Keratinocyte (primary cell): ENCODE measurements at regions not wholly inside any gene's neighbourhood (a gene's known extent, or its start where the extent isn't known, plus 50 kb on each side); places are given as distances from the start of the nearest gene placed in this dataset.

Experiments
- DNase-seq: peaks from one replicate; pipeline ENCODE4 v3.0.0-alpha.2; 2011; ENCODE audit warnings: low read depth, missing footprints, low spot score
- FAIRE-seq: peaks from 2 replicates; lab custom pipeline; 2011; peaks lifted over from hg19 to GRCh38; lab: Jason Lieb, UNC
- H2AFZ ChIP-seq: 2 replicates; pipeline ENCODE4 v1.6.0; 2012; ENCODE audit warnings: low read length, control low read depth, inconsistent platforms; ENCODE audit not compliant: control insufficient read depth
- H3K27ac ChIP-seq: 2 replicates; pipeline ENCODE4 v1.5.1; 2011; ENCODE audit warnings: low read length; ENCODE audit not compliant: control insufficient read depth, insufficient read depth
- H3K27me3 ChIP-seq: 3 replicates; pipeline ENCODE4 v1.6.0; 2011; ENCODE audit warnings: low read length; ENCODE audit not compliant: control insufficient read depth, insufficient read depth; ENCODE audit errors: extremely low read depth
- H3K36me3 ChIP-seq, 2 experiments: 2 replicates in 1 of 2; 3 replicates in 1 of 2; pipeline ENCODE4 v1.5.1; 2011; ENCODE audit warnings: low read length in 2 of 2, mild to moderate bottlenecking in 1 of 2; ENCODE audit not compliant: control insufficient read depth in 2 of 2, insufficient read depth in 2 of 2; ENCODE audit errors: extremely low read depth in 1 of 2
- H3K4me1 ChIP-seq: 3 replicates; pipeline ENCODE4 v1.5.1; 2011; ENCODE audit warnings: low read length; ENCODE audit not compliant: control insufficient read depth, insufficient read depth; ENCODE audit errors: extremely low read depth
- H3K4me2 ChIP-seq: 3 replicates; pipeline ENCODE4 v1.6.0; 2011; ENCODE audit warnings: low read depth, low read length; ENCODE audit not compliant: control insufficient read depth, insufficient read depth; ENCODE audit errors: extremely low read depth
- H3K4me3 ChIP-seq, 3 experiments: fragments of 200-600 bp in 1 of 3; sonication (generic) in 1 of 3; 2 replicates in 2 of 3; 3 replicates in 1 of 3; pipeline ENCODE4 v1.5.1; 2011 to 2016; ENCODE audit warnings: low read length in 3 of 3, mild to moderate bottlenecking in 3 of 3, control low read depth in 2 of 3, inconsistent platforms in 1 of 3, low read depth in 1 of 3, mixed read lengths in 1 of 3, mixed run types in 1 of 3, moderate library complexity in 1 of 3; ENCODE audit not compliant: control insufficient read depth in 2 of 3, insufficient read depth in 2 of 3; ENCODE audit errors: extremely low read depth in 1 of 3
- H3K79me2 ChIP-seq: 2 replicates; pipeline ENCODE4 v1.6.0; 2012; ENCODE audit warnings: low read length; ENCODE audit not compliant: control insufficient read depth, insufficient read depth
- H3K9ac ChIP-seq: 3 replicates; pipeline ENCODE4 v1.6.0; 2011; ENCODE audit warnings: low read length; ENCODE audit not compliant: control insufficient read depth, insufficient read depth; ENCODE audit errors: extremely low read depth
- H3K9me1 ChIP-seq: 3 replicates; pipeline ENCODE4 v1.6.0; 2011; ENCODE audit warnings: low read length; ENCODE audit not compliant: control insufficient read depth, insufficient read depth; ENCODE audit errors: extremely low read depth
- H3K9me3 ChIP-seq: 2 replicates; pipeline ENCODE4 v1.5.1; 2012; ENCODE audit warnings: low read depth, low read length; ENCODE audit not compliant: control insufficient read depth
- H4K20me1 ChIP-seq: 3 replicates; pipeline ENCODE4 v1.6.0; 2011; ENCODE audit warnings: low read length; ENCODE audit not compliant: control insufficient read depth, insufficient read depth; ENCODE audit errors: extremely low read depth
- CTCF ChIP-seq, 3 experiments: IDR thresholded peaks in 1 of 3; conservative IDR thresholded peaks in 1 of 3; optimal IDR thresholded peaks in 1 of 3; 2 replicates in 2 of 3; 3 replicates in 1 of 3; pipeline versions ENCODE3 to v1.5.1; 2011; ENCODE audit warnings: low read length in 3 of 3, mild to moderate bottlenecking in 3 of 3, moderate library complexity in 2 of 3, control low read depth in 1 of 3, inconsistent platforms in 1 of 3; ENCODE audit not compliant: insufficient read depth in 2 of 3; ENCODE audit errors: extremely low read depth in 1 of 3
- EZH2 ChIP-seq: IDR thresholded peaks from one replicate; pipeline ENCODE4 v1.6.1; 2012; ENCODE audit warnings: inconsistent platforms, mild to moderate bottlenecking, low read length, moderate library complexity
- dilution Hi-C: fragments of 300-500 bp; cut with MboI; formaldehyde crosslinking; loops from one replicate; pipeline ENCODE4 v1.7.0; 2020; ENCODE audit warnings: low sequenced_read_pairs; ENCODE audit not compliant: extremely low pct_ligation_motif_present

- H2AFZ ChIP-seq, result peak overlapping the region; percentile 62
- peak overlapping the region; percentile 87 for H3K27ac ChIP-seq
- no peak for DNase-seq
- dilution Hi-C loops, result no loop called here
- peaks cover 48% of the 10 kb centered on the region for H3K4me1 ChIP-seq
- peak overlapping the region; percentile 70 for H3K9ac ChIP-seq
- H3K4me3 ChIP-seq, result peak overlapping the region in 1 of 3 experiments; percentile 52
- peak overlapping the region; percentile 50 for H3K4me2 ChIP-seq
- no peaks in the 10 kb centered on the region for H3K79me2 ChIP-seq
- no peaks in the 10 kb centered on the region for H3K36me3 ChIP-seq
- TF ChIP-seq EZH2 (no peak), CTCF (optimal IDR thresholded peaks at IDR 0.05 in 1 of 3, IDR thresholded peaks at IDR 0.05 in 1 of 3, conservative IDR thresholded peaks at IDR 0.05 in 1 of 3; ENCODE audit: extremely low read depth in 1 of 3, insufficient read depth in 2 of 3, low read length in 3 of 3) (no peak)
- no peaks in the 10 kb centered on the region for H4K20me1 ChIP-seq
- no peaks in the 10 kb centered on the region for H3K9me3 ChIP-seq
- H3K9me1 ChIP-seq, result no peaks in the 10 kb centered on the region
- no peak for FAIRE-seq
- H3K27me3 ChIP-seq, result no peaks in the 10 kb centered on the region
Observed at GRCh38 chr3:57006179-57006657, 54.2 kb upstream of the SPATA12 start.

GRCh38 chr3:57004229-57004628, 56.2 kb upstream of the SPATA12 start:
- peak overlapping the region in 2 of 3 experiments; percentile 22 to 43 for H3K4me3 ChIP-seq
- TF ChIP-seq CTCF (optimal IDR thresholded peaks at IDR 0.05 in 1 of 3, IDR thresholded peaks at IDR 0.05 in 1 of 3, conservative IDR thresholded peaks at IDR 0.05 in 1 of 3; ENCODE audit: extremely low read depth in 1 of 3, insufficient read depth in 2 of 3, low read length in 3 of 3), result no peak
- no peak for TF ChIP-seq EZH2
- H3K27me3 ChIP-seq, result no peaks in the 10 kb centered on the region
- H3K4me2 ChIP-seq, result peak overlapping the region; percentile 68
- no peaks in the 10 kb centered on the region for H4K20me1 ChIP-seq
- no peaks in the 10 kb centered on the region for H3K79me2 ChIP-seq
- H3K9me1 ChIP-seq, result no peaks in the 10 kb centered on the region
- DNase-seq (peak; percentile 28), FAIRE-seq (peak; percentile 98)
- H3K36me3 ChIP-seq, result no peaks in the 10 kb centered on the region
- H3K4me1 ChIP-seq, result peaks cover 45% of the 10 kb centered on the region
- dilution Hi-C loops, result no loop called here
- H3K27ac ChIP-seq, result peak overlapping the region; percentile 41
- peak overlapping the region; percentile 50 for H2AFZ ChIP-seq
- no peak overlapping the region for H3K9ac ChIP-seq
- H3K9me3 ChIP-seq, result no peaks in the 10 kb centered on the region
